WTC11 (cell line): ENCODE measurements at regions not wholly inside any gene's neighbourhood (a gene's known extent, or its start where the extent isn't known, plus 50 kb on each side); places are given as distances from the start of the nearest gene placed in this dataset.

ENCODE experiments used
- ATAC-seq: fragments of 200-7000 bp; cut with Tn5 transposase; 2 replicates; pipeline ENCODE4 v1.10.0; 2021; ENCODE audit warnings: mild to moderate bottlenecking, moderate library complexity
- CTCF ChIA-PET: fragments of 300-600 bp; sonication (Branson Sonifier 250); formaldehyde crosslinking; loops from one replicate; lab custom pipeline; 2021; ENCODE audit warnings: antibody characterized with exemption; lab: Charles Lee
- POLR2A ChIA-PET: fragments of 350-600 bp; sonication (Branson Sonifier 250); formaldehyde crosslinking; loops from one replicate; lab custom pipeline; 2021; ENCODE audit warnings: antibody characterized with exemption; lab: Charles Lee
- DNase-seq: peaks from one replicate; pipeline ENCODE4 v3.0.0; 2021; ENCODE audit warnings: low spot score
- H3K27ac Mint-ChIP-seq: 2 replicates; pipeline ENCODE4 v1.8.0; 2021; ENCODE audit warnings: mixed read lengths
- H3K27me3 Mint-ChIP-seq: 2 replicates; pipeline ENCODE4 v1.8.0; 2021; ENCODE audit warnings: low read depth, mild to moderate bottlenecking, moderate library complexity, mixed read lengths
- H3K36me3 Mint-ChIP-seq: 2 replicates; pipeline ENCODE4 v1.8.0; 2021; ENCODE audit warnings: mixed read lengths
- H3K4me1 Mint-ChIP-seq: 2 replicates; pipeline ENCODE4 v1.8.0; 2022; ENCODE audit warnings: mixed read lengths
- H3K4me3 Mint-ChIP-seq: 2 replicates; pipeline ENCODE4 v1.8.0; 2021; ENCODE audit warnings: mild to moderate bottlenecking, moderate library complexity, mixed read lengths
- H3K9me3 Mint-ChIP-seq: 2 replicates; pipeline ENCODE4 v1.8.0; 2021; ENCODE audit warnings: mixed read lengths
- CBFB ChIP-seq: sonication (generic); formaldehyde crosslinking; IDR thresholded peaks from 2 replicates; pipeline ENCODE4 v1.8.1; 2022; ENCODE audit warnings: mild to moderate bottlenecking, low read depth, missing genetic modification reagents
- CREM ChIP-seq: sonication (generic); formaldehyde crosslinking; IDR thresholded peaks from 2 replicates; pipeline ENCODE4 v1.8.1; 2022; ENCODE audit warnings: mild to moderate bottlenecking, missing genetic modification reagents, moderate library complexity
- ELF4 ChIP-seq: sonication (generic); formaldehyde crosslinking; IDR thresholded peaks from 2 replicates; pipeline ENCODE4 v1.8.1; 2022; ENCODE audit warnings: low read depth, mild to moderate bottlenecking, moderate library complexity, missing genetic modification reagents
- ESRRA ChIP-seq: sonication (generic); formaldehyde crosslinking; IDR thresholded peaks from 2 replicates; pipeline ENCODE4 v1.8.1; 2022; ENCODE audit warnings: mild to moderate bottlenecking, missing genetic modification reagents, borderline replicate concordance
- FOXJ3 ChIP-seq: sonication (generic); formaldehyde crosslinking; IDR thresholded peaks from 2 replicates; pipeline ENCODE4 v1.9.0; 2021; ENCODE audit warnings: missing genetic modification reagents, mild to moderate bottlenecking, borderline replicate concordance
- GRHL2 ChIP-seq: fragments of 250-450 bp; sonication (Bioruptor Pico); IDR thresholded peaks from 2 replicates; pipeline ENCODE4 v1.8.0; 2022; ENCODE audit warnings: mild to moderate bottlenecking, moderate library complexity; ENCODE audit not compliant: insufficient replicate concordance, severe bottlenecking
- GTF2I ChIP-seq: fragments of 250-450 bp; sonication (Bioruptor Pico); conservative IDR thresholded peaks from 2 replicates; pipeline ENCODE4 v1.4.0; 2021; ENCODE audit warnings: mild to moderate bottlenecking
- HMGA2 ChIP-seq: fragments of 250-450 bp; sonication (Bioruptor Pico); IDR thresholded peaks from 2 replicates; pipeline ENCODE4 v1.4.0; 2021; ENCODE audit warnings: mild to moderate bottlenecking, moderate library complexity
- NFE2L1 ChIP-seq: sonication (generic); formaldehyde crosslinking; IDR thresholded peaks from 2 replicates; pipeline ENCODE4 v1.8.1; 2023; ENCODE audit warnings: missing genetic modification reagents
- NR2C2 ChIP-seq: sonication (generic); formaldehyde crosslinking; IDR thresholded peaks from 2 replicates; pipeline ENCODE4 v1.8.0; 2022; ENCODE audit warnings: mild to moderate bottlenecking, missing genetic modification reagents
- RORB ChIP-seq: fragments of 250-450 bp; sonication (Bioruptor Pico); IDR thresholded peaks from 2 replicates; pipeline ENCODE4 v1.9.0; 2021; ENCODE audit warnings: mild to moderate bottlenecking
- SMAD3 ChIP-seq: sonication (generic); formaldehyde crosslinking; IDR thresholded peaks from 2 replicates; pipeline ENCODE4 v1.8.0; 2022; ENCODE audit warnings: missing genetic modification reagents, mild to moderate bottlenecking, borderline replicate concordance
- SMAD4 ChIP-seq: sonication (generic); formaldehyde crosslinking; IDR thresholded peaks from 2 replicates; pipeline ENCODE4 v1.8.0; 2022; ENCODE audit warnings: mild to moderate bottlenecking, missing genetic modification reagents
- SP1 ChIP-seq: sonication (generic); formaldehyde crosslinking; conservative IDR thresholded peaks from 2 replicates; pipeline ENCODE4 v1.8.1; 2022; ENCODE audit warnings: missing genetic modification reagents
- TCF7 ChIP-seq: sonication (generic); formaldehyde crosslinking; IDR thresholded peaks from 2 replicates; pipeline ENCODE4 v1.8.0; 2022; ENCODE audit warnings: mild to moderate bottlenecking, low read depth, missing genetic modification reagents, moderate library complexity
- TEAD4 ChIP-seq: sonication (generic); formaldehyde crosslinking; IDR thresholded peaks from 2 replicates; pipeline ENCODE4 v1.8.0; 2022; ENCODE audit warnings: mild to moderate bottlenecking, missing genetic modification reagents
- ZNF138 ChIP-seq: sonication (generic); formaldehyde crosslinking; conservative IDR thresholded peaks from 2 replicates; pipeline ENCODE4 v1.8.1; 2022; ENCODE audit warnings: mild to moderate bottlenecking, moderate library complexity, missing genetic modification reagents
- ZNF317 ChIP-seq: sonication (generic); formaldehyde crosslinking; IDR thresholded peaks from 2 replicates; pipeline ENCODE4 v1.8.1; 2023; ENCODE audit warnings: low read depth, mild to moderate bottlenecking, moderate library complexity, missing genetic modification reagents, borderline replicate concordance
- ZNF671 ChIP-seq: fragments of 250-450 bp; sonication (Bioruptor Pico); IDR thresholded peaks from 2 replicates; pipeline ENCODE4 v1.8.0; 2021; ENCODE audit warnings: mild to moderate bottlenecking
- TF ChIP-seq, protein P1 (sequence below): sonication (generic); formaldehyde crosslinking; IDR thresholded peaks from 2 replicates; pipeline ENCODE4 v1.8.0; 2023; ENCODE audit warnings: missing genetic modification reagents, mild to moderate bottlenecking, borderline replicate concordance
- TF ChIP-seq, protein P2 (sequence below): sonication (generic); formaldehyde crosslinking; IDR thresholded peaks from 2 replicates; pipeline ENCODE4 v1.8.1; 2023; ENCODE audit warnings: mild to moderate bottlenecking, missing genetic modification reagents, borderline replicate concordance

DNA sequence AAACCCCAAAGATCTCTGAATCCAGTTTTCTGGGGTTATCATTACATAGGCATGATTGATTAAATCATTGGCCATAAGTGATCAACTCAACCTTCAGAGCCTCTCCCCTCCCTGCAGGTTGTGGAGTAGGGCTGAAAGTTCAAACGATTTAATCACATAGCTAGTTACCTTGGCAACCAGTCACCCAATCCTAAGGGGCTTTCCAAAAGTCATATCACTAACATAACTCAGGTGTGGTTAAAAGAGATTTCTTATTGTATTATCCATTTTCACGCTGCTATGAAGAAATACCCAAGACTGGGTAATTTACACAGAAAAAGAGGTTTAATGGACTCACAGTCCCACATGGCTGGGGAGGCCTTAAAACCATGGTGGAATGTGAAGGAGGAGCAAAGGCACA is 935.1 kb upstream of the SLC35B3 start:
- Mint-ChIP-seq H3K27ac (no peak overlapping the region), H3K4me1 (peaks cover 5% of the 10 kb centered on the region; the same call in 1 of the 2 replicates), H3K9me3 (peaks cover 11% of the 10 kb centered on the region; the same call in 1 of the 2 replicates), H3K36me3 (no peaks in the 10 kb centered on the region), H3K27me3 (no peaks in the 10 kb centered on the region), H3K4me3 (no peak overlapping the region)
- ATAC-seq, result no peak
- no peak for DNase-seq
- TF ChIP-seq CBFB (CRISPR knock-in tag) (no peak), SP1 (CRISPR knock-in tag) (no peak), ZNF138 (CRISPR knock-in tag) (no peak), RORB (CRISPR knock-in tag) (no peak), GRHL2 (CRISPR knock-in tag) (no peak), TEAD4 (CRISPR knock-in tag) (no peak), NR2C2 (CRISPR knock-in tag) (no peak), ESRRA (CRISPR knock-in tag) (no peak), ZNF671 (no peak), CREM (CRISPR knock-in tag) (no peak), FOXJ3 (CRISPR knock-in tag) (no peak), SMAD3 (CRISPR knock-in tag) (no peak), GTF2I (CRISPR knock-in tag) (no peak), NFE2L1 (CRISPR knock-in tag) (no peak), SMAD4 (CRISPR knock-in tag) (no peak), TCF7 (CRISPR knock-in tag) (no peak)
- TF ChIP-seq, protein P1, sequence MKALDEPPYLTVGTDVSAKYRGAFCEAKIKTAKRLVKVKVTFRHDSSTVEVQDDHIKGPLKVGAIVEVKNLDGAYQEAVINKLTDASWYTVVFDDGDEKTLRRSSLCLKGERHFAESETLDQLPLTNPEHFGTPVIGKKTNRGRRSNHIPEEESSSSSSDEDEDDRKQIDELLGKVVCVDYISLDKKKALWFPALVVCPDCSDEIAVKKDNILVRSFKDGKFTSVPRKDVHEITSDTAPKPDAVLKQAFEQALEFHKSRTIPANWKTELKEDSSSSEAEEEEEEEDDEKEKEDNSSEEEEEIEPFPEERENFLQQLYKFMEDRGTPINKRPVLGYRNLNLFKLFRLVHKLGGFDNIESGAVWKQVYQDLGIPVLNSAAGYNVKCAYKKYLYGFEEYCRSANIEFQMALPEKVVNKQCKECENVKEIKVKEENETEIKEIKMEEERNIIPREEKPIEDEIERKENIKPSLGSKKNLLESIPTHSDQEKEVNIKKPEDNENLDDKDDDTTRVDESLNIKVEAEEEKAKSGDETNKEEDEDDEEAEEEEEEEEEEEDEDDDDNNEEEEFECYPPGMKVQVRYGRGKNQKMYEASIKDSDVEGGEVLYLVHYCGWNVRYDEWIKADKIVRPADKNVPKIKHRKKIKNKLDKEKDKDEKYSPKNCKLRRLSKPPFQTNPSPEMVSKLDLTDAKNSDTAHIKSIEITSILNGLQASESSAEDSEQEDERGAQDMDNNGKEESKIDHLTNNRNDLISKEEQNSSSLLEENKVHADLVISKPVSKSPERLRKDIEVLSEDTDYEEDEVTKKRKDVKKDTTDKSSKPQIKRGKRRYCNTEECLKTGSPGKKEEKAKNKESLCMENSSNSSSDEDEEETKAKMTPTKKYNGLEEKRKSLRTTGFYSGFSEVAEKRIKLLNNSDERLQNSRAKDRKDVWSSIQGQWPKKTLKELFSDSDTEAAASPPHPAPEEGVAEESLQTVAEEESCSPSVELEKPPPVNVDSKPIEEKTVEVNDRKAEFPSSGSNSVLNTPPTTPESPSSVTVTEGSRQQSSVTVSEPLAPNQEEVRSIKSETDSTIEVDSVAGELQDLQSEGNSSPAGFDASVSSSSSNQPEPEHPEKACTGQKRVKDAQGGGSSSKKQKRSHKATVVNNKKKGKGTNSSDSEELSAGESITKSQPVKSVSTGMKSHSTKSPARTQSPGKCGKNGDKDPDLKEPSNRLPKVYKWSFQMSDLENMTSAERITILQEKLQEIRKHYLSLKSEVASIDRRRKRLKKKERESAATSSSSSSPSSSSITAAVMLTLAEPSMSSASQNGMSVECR (CRISPR knock-in tag), result no peak
- POLR2A ChIA-PET, result no interaction called here
- CTCF ChIA-PET, result no interaction called here

DNA sequence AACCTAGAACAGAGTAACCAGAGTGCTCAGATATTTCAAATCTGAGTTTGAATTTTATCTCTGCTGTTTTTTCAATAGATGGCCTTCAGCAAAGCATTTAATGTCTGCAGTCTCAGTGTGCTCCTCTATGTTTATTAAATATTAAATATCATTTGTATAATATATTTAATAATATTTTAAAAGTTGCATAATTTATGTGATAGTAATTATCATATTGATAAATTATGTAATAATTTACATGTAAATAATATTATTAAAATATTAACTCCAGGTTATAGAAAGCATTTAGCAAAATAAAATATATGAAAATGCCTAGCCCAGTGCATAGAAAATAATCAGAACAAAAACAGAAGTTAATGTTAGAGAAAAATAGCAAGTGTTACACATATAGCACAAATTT is 930.0 kb upstream of the SLC35B3 start:
- no peak overlapping the region for H3K4me3 Mint-ChIP-seq
- peaks cover 23% of the 10 kb centered on the region for H3K9me3 Mint-ChIP-seq
- no peaks in the 10 kb centered on the region for H3K27me3 Mint-ChIP-seq
- TF ChIP-seq ZNF317 (CRISPR knock-in tag), result no peak
- peak; percentile 91 for TF ChIP-seq HMGA2 (CRISPR knock-in tag)
- H3K4me1 Mint-ChIP-seq, result peaks cover 5% of the 10 kb centered on the region; the same call in 1 of the 2 replicates
- ChIA-PET CTCF (no interaction called here), POLR2A (no interaction called here)
- H3K36me3 Mint-ChIP-seq, result peaks cover 8% of the 10 kb centered on the region
- ATAC-seq (no peak), DNase-seq (no peak)
- H3K27ac Mint-ChIP-seq, result no peak overlapping the region

DNA sequence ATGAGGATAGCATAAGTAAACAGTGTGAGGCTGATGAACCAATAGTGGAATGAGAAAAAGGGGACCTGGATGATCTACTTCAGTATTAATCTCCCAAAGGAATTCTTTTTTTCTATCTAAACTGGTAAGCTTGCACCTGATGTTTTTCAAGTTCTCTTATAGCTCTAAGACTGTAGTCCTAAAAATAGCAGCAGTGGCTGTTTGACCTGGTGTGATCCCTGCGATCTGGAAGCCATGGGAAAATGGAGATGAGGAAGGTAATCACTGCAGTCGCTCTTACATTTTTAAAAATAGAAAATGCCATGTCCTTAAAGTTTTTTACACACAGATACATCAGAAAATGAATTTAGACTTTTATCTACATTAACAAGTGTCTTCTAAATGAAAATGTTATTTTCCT is 926.4 kb upstream of the SLC35B3 start:
- Mint-ChIP-seq H3K4me1 (no peaks in the 10 kb centered on the region), H3K4me3 (no peak overlapping the region), H3K9me3 (peaks cover 30% of the 10 kb centered on the region), H3K27me3 (no peaks in the 10 kb centered on the region), H3K36me3 (peaks cover 8% of the 10 kb centered on the region), H3K27ac (no peak overlapping the region)
- DNase-seq (no peak), ATAC-seq (no peak)
- CTCF ChIA-PET, result no interaction called here
- TF ChIP-seq, protein P2, sequence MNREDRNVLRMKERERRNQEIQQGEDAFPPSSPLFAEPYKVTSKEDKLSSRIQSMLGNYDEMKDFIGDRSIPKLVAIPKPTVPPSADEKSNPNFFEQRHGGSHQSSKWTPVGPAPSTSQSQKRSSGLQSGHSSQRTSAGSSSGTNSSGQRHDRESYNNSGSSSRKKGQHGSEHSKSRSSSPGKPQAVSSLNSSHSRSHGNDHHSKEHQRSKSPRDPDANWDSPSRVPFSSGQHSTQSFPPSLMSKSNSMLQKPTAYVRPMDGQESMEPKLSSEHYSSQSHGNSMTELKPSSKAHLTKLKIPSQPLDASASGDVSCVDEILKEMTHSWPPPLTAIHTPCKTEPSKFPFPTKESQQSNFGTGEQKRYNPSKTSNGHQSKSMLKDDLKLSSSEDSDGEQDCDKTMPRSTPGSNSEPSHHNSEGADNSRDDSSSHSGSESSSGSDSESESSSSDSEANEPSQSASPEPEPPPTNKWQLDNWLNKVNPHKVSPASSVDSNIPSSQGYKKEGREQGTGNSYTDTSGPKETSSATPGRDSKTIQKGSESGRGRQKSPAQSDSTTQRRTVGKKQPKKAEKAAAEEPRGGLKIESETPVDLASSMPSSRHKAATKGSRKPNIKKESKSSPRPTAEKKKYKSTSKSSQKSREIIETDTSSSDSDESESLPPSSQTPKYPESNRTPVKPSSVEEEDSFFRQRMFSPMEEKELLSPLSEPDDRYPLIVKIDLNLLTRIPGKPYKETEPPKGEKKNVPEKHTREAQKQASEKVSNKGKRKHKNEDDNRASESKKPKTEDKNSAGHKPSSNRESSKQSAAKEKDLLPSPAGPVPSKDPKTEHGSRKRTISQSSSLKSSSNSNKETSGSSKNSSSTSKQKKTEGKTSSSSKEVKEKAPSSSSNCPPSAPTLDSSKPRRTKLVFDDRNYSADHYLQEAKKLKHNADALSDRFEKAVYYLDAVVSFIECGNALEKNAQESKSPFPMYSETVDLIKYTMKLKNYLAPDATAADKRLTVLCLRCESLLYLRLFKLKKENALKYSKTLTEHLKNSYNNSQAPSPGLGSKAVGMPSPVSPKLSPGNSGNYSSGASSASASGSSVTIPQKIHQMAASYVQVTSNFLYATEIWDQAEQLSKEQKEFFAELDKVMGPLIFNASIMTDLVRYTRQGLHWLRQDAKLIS (CRISPR knock-in tag), result no peak
- no peak for TF ChIP-seq ELF4
- POLR2A ChIA-PET, result no interaction called here
